Breast epithelium (tissue), 4 donors: ENCODE measurements at regions not wholly inside any gene's neighbourhood (a gene's known extent, or its start where the extent isn't known, plus 50 kb on each side); places are given as distances from the start of the nearest gene placed in this dataset.

Experiments
- DNase-seq, 2 donors: peaks; one replicate each; pipeline ENCODE4 v3.0.0-alpha.2; 2019; ENCODE audit warnings: low spot score in 2 of 2
- H3K27ac ChIP-seq, 2 donors: fragments of 200-600 bp; sonication (generic) in 1 of 2; one replicate each; pipeline ENCODE4 v1.5.1; 2016 to 2019; ENCODE audit warnings: mild to moderate bottlenecking in 1 of 2
- H3K27me3 ChIP-seq, 2 donors: fragments of 200-600 bp; sonication (generic) in 1 of 2; one replicate each; pipeline versions ENCODE4 v1.5.1 to v1.6.0; 2017 to 2019; ENCODE audit warnings: control low read depth in 1 of 2, mild to moderate bottlenecking in 1 of 2
- H3K36me3 ChIP-seq: fragments of 200-600 bp; one replicate; pipeline ENCODE4 v1.5.1; 2019
- H3K4me1 ChIP-seq, 2 donors: fragments of 200-600 bp; sonication (generic); one replicate each; pipeline ENCODE4 v1.5.1; 2016 to 2019; ENCODE audit warnings: control low read depth in 1 of 2
- H3K4me3 ChIP-seq, 3 donors: fragments of 200-600 bp; sonication (generic); 1 replicate in 2 of 3; 2 replicates in 1 of 3; pipeline ENCODE4 v1.5.1; 2016 to 2019; ENCODE audit warnings: mild to moderate bottlenecking in 3 of 3, moderate library complexity in 2 of 3
- H3K9me3 ChIP-seq, 2 donors: fragments of 200-600 bp; sonication (generic) in 1 of 2; one replicate each; pipeline ENCODE4 v1.5.1; 2016 to 2019; ENCODE audit warnings: control low read depth in 1 of 2
- CTCF ChIP-seq, 3 donors: fragments of 450-650 bp; IDR thresholded peaks; one replicate each; pipeline ENCODE4 v1.5.1; 2016 to 2017; ENCODE audit warnings: antibody characterized with exemption in 3 of 3, mild to moderate bottlenecking in 3 of 3, moderate library complexity in 3 of 3
- POLR2A ChIP-seq: fragments of 450-650 bp; IDR thresholded peaks from one replicate; pipeline ENCODE4 v1.6.1; 2016; ENCODE audit warnings: antibody characterized with exemption, mild to moderate bottlenecking, moderate library complexity
- POLR2AphosphoS5 ChIP-seq, 3 donors: sonication (generic); formaldehyde crosslinking; IDR thresholded peaks; one replicate each; pipeline ENCODE4 v1.6.1; 2017; ENCODE audit warnings: antibody characterized with exemption in 3 of 3
- intact Hi-C: fragments of 100-400 bp; cut with DNase I; formaldehyde crosslinking; loops from one replicate; pipeline ENCODE4 v1.15.1; 2023; ENCODE audit warnings: low total_unique reads

GRCh38 chr6:145018027-145018426 is 717.3 kb downstream of the EPM2A start:
- no peak for TF ChIP-seq POLR2A
- TF ChIP-seq POLR2AphosphoS5 (IDR thresholded peaks at IDR 0.05) = no peak
- TF ChIP-seq CTCF (IDR thresholded peaks at IDR 0.05) = no peak
- DNase-seq = no peak
- Histone ChIP-seq H3K4me3 (no peak overlapping the region), H3K27me3 (no peaks in the 10 kb centered on the region), H3K36me3 (no peaks in the 10 kb centered on the region), H3K9me3 (no peaks in the 10 kb centered on the region), H3K4me1 (no peaks in the 10 kb centered on the region), H3K27ac (no peak overlapping the region)
- intact Hi-C loops = no loop called here

GRCh38 chr6:145020114-145020513 is 715.2 kb downstream of the EPM2A start:
- no peaks in the 10 kb centered on the region for H3K27me3 ChIP-seq
- H3K36me3 ChIP-seq = no peaks in the 10 kb centered on the region
- no peak for DNase-seq
- no peaks in the 10 kb centered on the region for H3K4me1 ChIP-seq
- H3K9me3 ChIP-seq = no peaks in the 10 kb centered on the region
- no peak overlapping the region for H3K4me3 ChIP-seq
- no peak overlapping the region for H3K27ac ChIP-seq
- no peak for TF ChIP-seq POLR2A
- TF ChIP-seq POLR2AphosphoS5 (IDR thresholded peaks at IDR 0.05) = no peak
- intact Hi-C loops = no loop called here

- Histone ChIP-seq H3K36me3 (no peaks in the 10 kb centered on the region), H3K4me1 (no peaks in the 10 kb centered on the region), H3K27ac (no peak overlapping the region), H3K9me3 (no peaks in the 10 kb centered on the region), H3K4me3 (no peak overlapping the region), H3K27me3 (no peaks in the 10 kb centered on the region)
- TF ChIP-seq POLR2A (no peak), CTCF (IDR thresholded peaks at IDR 0.05) (no peak), POLR2AphosphoS5 (IDR thresholded peaks at IDR 0.05) (no peak)
- DNase-seq = no peak
- intact Hi-C loops = no loop called here
These were observed 714.8 kb downstream of the EPM2A start for GRCh38 chr6:145020543-145020942.

- Histone ChIP-seq H3K36me3 (no peaks in the 10 kb centered on the region), H3K27me3 (no peaks in the 10 kb centered on the region), H3K27ac (no peak overlapping the region), H3K4me1 (no peaks in the 10 kb centered on the region), H3K4me3 (no peak overlapping the region), H3K9me3 (no peaks in the 10 kb centered on the region)
- intact Hi-C loops = no loop called here
- no peak for DNase-seq
- TF ChIP-seq CTCF (IDR thresholded peaks at IDR 0.05) = no peak
- TF ChIP-seq POLR2AphosphoS5 (IDR thresholded peaks at IDR 0.05) = no peak
- no peak for TF ChIP-seq POLR2A
These were observed 713.0 kb downstream of the EPM2A start for GRCh38 chr6:145022199-145022796.

GRCh38 chr6:145023116-145023726 is 712.1 kb downstream of the EPM2A start:
- no peaks in the 10 kb centered on the region for H3K9me3 ChIP-seq
- no peaks in the 10 kb centered on the region for H3K36me3 ChIP-seq
- TF ChIP-seq POLR2A = no peak
- no peak for DNase-seq
- intact Hi-C loops = no loop called here
- H3K27me3 ChIP-seq = no peaks in the 10 kb centered on the region
- H3K27ac ChIP-seq = no peak overlapping the region
- no peaks in the 10 kb centered on the region for H3K4me1 ChIP-seq
- H3K4me3 ChIP-seq = no peak overlapping the region

GRCh38 chr6:145025488-145025887 is 709.8 kb downstream of the EPM2A start:
- Histone ChIP-seq H3K9me3 (no peaks in the 10 kb centered on the region), H3K4me1 (no peaks in the 10 kb centered on the region), H3K4me3 (no peak overlapping the region), H3K27ac (no peak overlapping the region), H3K36me3 (no peaks in the 10 kb centered on the region), H3K27me3 (no peaks in the 10 kb centered on the region)
- intact Hi-C loops = no loop called here
- no peak for TF ChIP-seq CTCF (IDR thresholded peaks at IDR 0.05)
- no peak for TF ChIP-seq POLR2A
- TF ChIP-seq POLR2AphosphoS5 (IDR thresholded peaks at IDR 0.05) = no peak
- DNase-seq = no peak
